GM12878 (cell line): ENCODE measurements at regions not wholly inside any gene's neighbourhood (a gene's known extent, or its start where the extent isn't known, plus 50 kb on each side); places are given as distances from the start of the nearest gene placed in this dataset.

Experiments used
- ATAC-seq: fragments of 200-7000 bp; cut with Tn5 transposase; 3 replicates; pipeline ENCODE4 v1.9.1; 2020; ENCODE audit warnings: mild to moderate bottlenecking, moderate library complexity
- BruUV-seq: library from RNA; stranded (reverse); fragments of 400-500 nt; replicated peaks from 2 replicates; lab custom pipeline; 2021; lab: Mats Ljungman, UMichigan
- CTCF ChIA-PET: fragments of 300-600 bp; sonication (Branson Sonifier 250); formaldehyde crosslinking; extraction: SDS; loops from one replicate; lab custom pipeline; 2021; ENCODE audit warnings: inconsistent platforms; lab: Yijun Ruan, JAX
- POLR2A ChIA-PET: fragments of 350-600 bp; formaldehyde crosslinking; extraction: SDS; loops from one replicate; lab custom pipeline; 2021; ENCODE audit warnings: inconsistent platforms; lab: Charles Lee
- RAD21 ChIA-PET: fragments of 300-600 bp; sonication (Branson Sonifier 250); formaldehyde crosslinking; loops from one replicate; lab custom pipeline; 2023; ENCODE audit warnings: antibody characterized with exemption; ENCODE audit not compliant: unreplicated experiment; lab: Charles Lee
- SMC1A ChIA-PET: fragments of 300-600 bp; sonication (Branson Sonifier 250); formaldehyde crosslinking; loops from one replicate; lab custom pipeline; 2023; ENCODE audit not compliant: unreplicated experiment, uncharacterized antibody; lab: Charles Lee
- DNase-seq: peaks from one replicate; pipeline ENCODE4 v3.0.0-alpha.2; 2011; ENCODE audit warnings: low read depth, low spot score
- FAIRE-seq: peaks from 3 replicates; lab custom pipeline; 2011; peaks lifted over from hg19 to GRCh38; lab: Jason Lieb, UNC
- H2AFZ ChIP-seq: 2 replicates; pipeline ENCODE4 v1.6.0; 2011; ENCODE audit warnings: low read depth, low read length, control low read depth; ENCODE audit not compliant: control insufficient read depth
- H3K27ac ChIP-seq: 2 replicates; pipeline ENCODE4 v1.5.1; 2011; ENCODE audit warnings: control low read depth; ENCODE audit not compliant: control insufficient read depth, insufficient read depth
- H3K27me3 ChIP-seq, 2 experiments: replicated peaks in 1 of 2; 2 replicates each; pipeline versions ENCODE4 v1.6.0 to v1.6.1; 2011; ENCODE audit warnings: low read length in 1 of 2; ENCODE audit not compliant: control insufficient read depth in 2 of 2, insufficient read depth in 2 of 2
- H3K36me3 ChIP-seq, 2 experiments: 2 replicates each; pipeline ENCODE4 v1.5.1; 2011; ENCODE audit warnings: low read length in 1 of 2; ENCODE audit not compliant: control insufficient read depth in 2 of 2, insufficient read depth in 2 of 2
- H3K4me1 ChIP-seq: 2 replicates; pipeline ENCODE4 v1.6.1; 2011; ENCODE audit warnings: mild to moderate bottlenecking, low read length, moderate library complexity, mixed read lengths; ENCODE audit not compliant: control insufficient read depth, insufficient read depth
- H3K4me2 ChIP-seq: 2 replicates; pipeline ENCODE4 v1.6.0; 2011; ENCODE audit warnings: control low read depth; ENCODE audit not compliant: control insufficient read depth, insufficient read depth
- H3K4me3 ChIP-seq: fragments of 200-600 bp; sonication (generic); 2 replicates; pipeline ENCODE4 v1.5.1; 2016
- H3K79me2 ChIP-seq: 2 replicates; pipeline ENCODE4 v1.6.0; 2011; ENCODE audit warnings: low read length; ENCODE audit not compliant: control insufficient read depth, insufficient read depth
- H3K9ac ChIP-seq: 2 replicates; pipeline ENCODE4 v1.8.0; 2011; ENCODE audit warnings: low read length, control low read depth, mixed read lengths; ENCODE audit not compliant: control insufficient read depth, insufficient read depth
- H3K9me3 ChIP-seq: replicated peaks from 3 replicates; pipeline ENCODE4 v1.5.1; 2011; ENCODE audit warnings: mild to moderate bottlenecking, low read length; ENCODE audit not compliant: control insufficient read depth, insufficient read depth
- H4K20me1 ChIP-seq: 2 replicates; pipeline ENCODE4 v1.6.0; 2011; ENCODE audit not compliant: control insufficient read depth, insufficient read depth
- CBFB ChIP-seq: IDR thresholded peaks from 2 replicates; pipeline ENCODE4 v1.6.1; 2016; ENCODE audit warnings: antibody characterized with exemption, low read depth
- CBX5 ChIP-seq: sonication (generic); IDR thresholded peaks from 2 replicates; pipeline ENCODE4 v1.6.1; 2016; ENCODE audit warnings: low read depth, moderate library complexity, mild to moderate bottlenecking, inconsistent platforms
- CEBPB ChIP-seq, 2 experiments: fragments of 150-350 bp in 1 of 2; IDR thresholded peaks; 2 replicates each; pipeline ENCODE4 v1.6.1; 2012 to 2014; ENCODE audit warnings: low read depth in 2 of 2, low read length in 2 of 2, borderline replicate concordance in 1 of 2, inconsistent platforms in 1 of 2
- IKZF1 ChIP-seq: fragments of 450-650 bp; conservative IDR thresholded peaks from 2 replicates; pipeline ENCODE4 v1.6.1; 2017; ENCODE audit warnings: antibody characterized with exemption, mild to moderate bottlenecking
- MYB ChIP-seq: fragments of 150-350 bp; IDR thresholded peaks from 2 replicates; pipeline ENCODE4 v1.6.1; 2014; ENCODE audit warnings: mild to moderate bottlenecking, low read depth, low read length, borderline replicate concordance
- NR2F1 ChIP-seq: fragments of 450-650 bp; conservative IDR thresholded peaks from 2 replicates; pipeline ENCODE4 v1.6.1; 2017; ENCODE audit warnings: mild to moderate bottlenecking
- NRF1 ChIP-seq: conservative IDR thresholded peaks from 2 replicates; pipeline ENCODE4 v1.6.1; 2011; ENCODE audit warnings: mild to moderate bottlenecking, low read depth, low read length, improper control_type of control experiment
- RAD51 ChIP-seq: fragments of 450-650 bp; IDR thresholded peaks from 2 replicates; pipeline ENCODE4 v1.6.1; 2016; ENCODE audit warnings: moderate library complexity, mild to moderate bottlenecking, inconsistent platforms
- RBBP5 ChIP-seq: fragments of 200-600 bp; sonication (generic); conservative IDR thresholded peaks from 2 replicates; pipeline ENCODE4 v1.6.1; 2016
- REST ChIP-seq: IDR thresholded peaks from 2 replicates; pipeline ENCODE4 v1.6.1; 2012; ENCODE audit warnings: mild to moderate bottlenecking, low read depth, low read length
- USF2 ChIP-seq: IDR thresholded peaks from 2 replicates; pipeline ENCODE4 v1.6.1; 2011; ENCODE audit warnings: low read depth, low read length, improper control_type of control experiment, borderline replicate concordance
- ZNF24 ChIP-seq: fragments of 450-650 bp; IDR thresholded peaks from 2 replicates; pipeline ENCODE4 v1.6.1; 2017; ENCODE audit warnings: antibody characterized with exemption, mild to moderate bottlenecking
- WGBS: methylation state at CpG from one replicate; pipeline ENCODE4 v1.1.6; 2016; ENCODE audit warnings: low lambda C conversion rate; ENCODE audit not compliant: insufficient replicate concordance, insufficient coverage; ENCODE audit errors: missing lambda C conversion rate; 5-methylcytosine and 5-hydroxymethylcytosine counted together
- in situ Hi-C: fragments of 300-500 bp; cut with MboI; formaldehyde crosslinking; loops from 9 replicates; pipeline ENCODE4 v1.14.3; 2018; ENCODE audit warnings: mixed read lengths
- intact Hi-C: fragments of 100-400 bp; cut with micrococcal nuclease; formaldehyde crosslinking; loops from one replicate; pipeline ENCODE4 v1.14.2; 2022; ENCODE audit not compliant: unreplicated experiment
- TF ChIP-seq, protein P1 (sequence below): fragments of 450-650 bp; IDR thresholded peaks from 2 replicates; pipeline ENCODE4 v1.6.1; 2016; ENCODE audit warnings: mild to moderate bottlenecking

GRCh38 chr2:238987352-238987981 lies 139.6 kb downstream of the TWIST2 start:
- SMC1A ChIA-PET, result no interaction called here
- no peak for FAIRE-seq

GRCh38 chr2:238988105-238988504 lies 140.2 kb downstream of the TWIST2 start:
- no TSS peak for BruUV-seq
- no peaks in the 10 kb centered on the region for H3K79me2 ChIP-seq
- SMC1A ChIA-PET, result no interaction called here
- no peak overlapping the region for H3K4me3 ChIP-seq
- H3K9ac ChIP-seq, result no peak overlapping the region
- in situ Hi-C loops (no loop called here), intact Hi-C loops (no loop called here)
- CTCF ChIA-PET, result no interaction called here
- no peaks in the 10 kb centered on the region for H3K36me3 ChIP-seq
- H4K20me1 ChIP-seq, result no peaks in the 10 kb centered on the region
- H3K4me1 ChIP-seq, result no peaks in the 10 kb centered on the region
- H3K27ac ChIP-seq, result no peak overlapping the region
- no peak for ATAC-seq
- H3K9me3 ChIP-seq, result no peaks in the 10 kb centered on the region
- no peak overlapping the region for H3K4me2 ChIP-seq
- H3K27me3 ChIP-seq, result peaks cover 0 to 3% of the 10 kb centered on the region in 2 experiments; a peak in 2 of 4 replicates
- POLR2A ChIA-PET, result no interaction called here
- no peak overlapping the region for H2AFZ ChIP-seq
- 13% methylated on average over 7 of the region's 7 CpGs for WGBS
- no peak for DNase-seq
- RAD21 ChIA-PET, result no interaction called here
- no peak for FAIRE-seq
- no peak for TF ChIP-seq MYB
- no peak for TF ChIP-seq USF2
- no peak for TF ChIP-seq NRF1
- no peak for TF ChIP-seq REST
- no peak for TF ChIP-seq IKZF1
- TF ChIP-seq RBBP5, result no peak
- TF ChIP-seq CBFB, result no peak
- no peak for TF ChIP-seq CBX5
- TF ChIP-seq ZNF24, result no peak

More at GRCh38 chr2:238987352-238987981, 139.6 kb downstream of the TWIST2 start:
- ATAC-seq (no peak), DNase-seq (no peak)
- CTCF ChIA-PET, result no interaction called here
- Histone ChIP-seq H3K36me3 (no peaks in the 10 kb centered on the region), H3K79me2 (no peaks in the 10 kb centered on the region), H4K20me1 (no peaks in the 10 kb centered on the region), H3K4me1 (no peaks in the 10 kb centered on the region), H3K9ac (no peak overlapping the region), H3K4me2 (no peak overlapping the region), H2AFZ (no peak overlapping the region), H3K27me3 (peaks cover 0 to 3% of the 10 kb centered on the region in 2 experiments; a peak in 2 of 4 replicates), H3K9me3 (no peaks in the 10 kb centered on the region), H3K4me3 (no peak overlapping the region), H3K27ac (no peak overlapping the region)
- no TSS peak for BruUV-seq
- TF ChIP-seq NR2F1, result no peak
- no peak for TF ChIP-seq CEBPB (IDR thresholded peaks at IDR 0.05; ENCODE audit: borderline replicate concordance in 1 of 2, low read depth in 2 of 2, low read length in 2 of 2)
- no peak for TF ChIP-seq RAD51
- TF ChIP-seq, protein P1, sequence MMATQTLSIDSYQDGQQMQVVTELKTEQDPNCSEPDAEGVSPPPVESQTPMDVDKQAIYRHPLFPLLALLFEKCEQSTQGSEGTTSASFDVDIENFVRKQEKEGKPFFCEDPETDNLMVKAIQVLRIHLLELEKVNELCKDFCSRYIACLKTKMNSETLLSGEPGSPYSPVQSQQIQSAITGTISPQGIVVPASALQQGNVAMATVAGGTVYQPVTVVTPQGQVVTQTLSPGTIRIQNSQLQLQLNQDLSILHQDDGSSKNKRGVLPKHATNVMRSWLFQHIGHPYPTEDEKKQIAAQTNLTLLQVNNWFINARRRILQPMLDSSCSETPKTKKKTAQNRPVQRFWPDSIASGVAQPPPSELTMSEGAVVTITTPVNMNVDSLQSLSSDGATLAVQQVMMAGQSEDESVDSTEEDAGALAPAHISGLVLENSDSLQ, result no peak
- intact Hi-C loops (no loop called here), in situ Hi-C loops (no loop called here)
- 36% methylated on average over 14 of the region's 14 CpGs for WGBS
- POLR2A ChIA-PET, result no interaction called here
- RAD21 ChIA-PET, result no interaction called here
